Urinary bladder (tissue), 3 donors: ENCODE measurements at regions not wholly inside any gene's neighbourhood (a gene's known extent, or its start where the extent isn't known, plus 50 kb on each side); places are given as distances from the start of the nearest gene placed in this dataset.

Experiments used
- DNase-seq: peaks from one replicate; pipeline ENCODE4 v3.0.0-alpha.2; 2015; ENCODE audit errors: extremely low spot score
- H3K27ac ChIP-seq: one replicate; pipeline ENCODE4 v1.5.1; 2013; ENCODE audit warnings: low read depth, mild to moderate bottlenecking, moderate library complexity
- H3K36me3 ChIP-seq: one replicate; pipeline ENCODE4 v1.6.1; 2013; ENCODE audit warnings: mild to moderate bottlenecking, moderate library complexity; ENCODE audit not compliant: insufficient read depth
- H3K4me1 ChIP-seq: one replicate; pipeline ENCODE4 v1.6.1; 2013; ENCODE audit warnings: mild to moderate bottlenecking, moderate library complexity; ENCODE audit not compliant: insufficient read depth
- H3K4me3 ChIP-seq: one replicate; pipeline ENCODE4 v1.5.1; 2013; ENCODE audit warnings: low read depth, low read length
- WGBS: extraction: QIAGEN DNeasy Blood & Tissue Kit; methylation state at CpG from one replicate; pipeline ENCODE4 v1.1.7; 2013; 5-methylcytosine and 5-hydroxymethylcytosine counted together
- donor health status: healthy with polysubstance abuse.
- donor health status: healthy.

DNA sequence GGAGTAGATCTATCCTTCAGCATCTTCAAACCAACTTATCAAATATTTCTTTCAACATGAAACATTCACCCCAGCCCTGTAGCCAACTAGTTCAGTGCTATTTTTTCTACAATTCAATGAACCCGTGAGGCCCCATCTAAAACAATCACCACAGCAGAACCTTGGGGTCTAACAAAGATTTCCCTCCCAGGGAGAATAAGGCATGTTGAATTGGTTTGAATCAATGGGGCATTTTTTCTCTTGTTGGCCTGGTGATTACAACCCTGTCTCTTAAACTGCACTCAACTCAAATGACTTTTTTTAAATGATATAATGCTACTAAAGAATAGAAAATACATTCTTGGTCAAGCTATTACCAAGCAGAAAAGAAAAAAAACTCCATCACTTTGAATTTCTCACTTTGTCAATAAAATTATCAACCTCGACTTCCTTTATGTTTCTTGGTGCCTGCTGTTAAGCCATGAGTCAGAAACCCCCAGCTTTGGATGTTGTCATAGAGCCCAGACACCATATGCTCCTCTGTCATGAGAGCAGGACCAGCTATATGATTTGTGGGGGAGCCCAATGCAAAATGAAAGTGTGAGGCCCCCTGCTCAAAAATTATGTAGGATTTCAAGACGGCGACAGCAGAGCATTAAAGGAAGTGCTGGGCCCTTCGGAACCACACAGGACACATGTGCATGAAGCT is 282.4 kb downstream of the MEIS1 start:
- WGBS = 68% methylated on average over 5 of the region's 5 CpGs
- Histone ChIP-seq H3K4me3 (no peak overlapping the region), H3K4me1 (no peaks in the 10 kb centered on the region), H3K36me3 (no peaks in the 10 kb centered on the region), H3K27ac (no peak overlapping the region)
- no peak for DNase-seq

GRCh38 chr2:66717973-66718372 is 283.0 kb downstream of the MEIS1 start:
- H3K4me3 ChIP-seq = no peak overlapping the region
- WGBS = 74% methylated on average over 4 of the region's 4 CpGs
- DNase-seq = no peak
- no peak overlapping the region for H3K27ac ChIP-seq
- H3K4me1 ChIP-seq = no peaks in the 10 kb centered on the region
- no peaks in the 10 kb centered on the region for H3K36me3 ChIP-seq

DNA sequence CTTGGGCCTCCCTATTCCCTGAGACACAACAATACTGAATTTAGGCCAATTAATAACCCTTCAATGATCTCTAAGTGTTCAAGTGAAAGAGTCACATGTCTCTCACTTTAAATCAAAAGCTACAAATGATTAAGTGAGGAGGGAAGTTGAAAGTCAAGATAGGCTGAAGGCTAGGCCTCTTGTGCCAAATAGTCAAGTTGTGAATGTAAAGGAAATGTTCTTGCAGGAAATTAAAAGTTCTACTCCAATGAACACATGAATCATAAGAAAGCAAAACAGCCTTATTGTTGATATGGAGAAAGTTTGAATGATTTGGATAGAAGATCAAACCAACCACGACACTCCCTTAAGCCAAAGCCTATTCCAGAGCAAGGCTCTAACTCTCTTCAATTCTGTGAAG is 286.9 kb downstream of the MEIS1 start:
- Histone ChIP-seq H3K4me1 (no peaks in the 10 kb centered on the region), H3K4me3 (no peak overlapping the region), H3K27ac (no peak overlapping the region), H3K36me3 (no peaks in the 10 kb centered on the region)
- no peak for DNase-seq
- 83% methylated on average over 1 of the region's 1 CpG for WGBS

DNA sequence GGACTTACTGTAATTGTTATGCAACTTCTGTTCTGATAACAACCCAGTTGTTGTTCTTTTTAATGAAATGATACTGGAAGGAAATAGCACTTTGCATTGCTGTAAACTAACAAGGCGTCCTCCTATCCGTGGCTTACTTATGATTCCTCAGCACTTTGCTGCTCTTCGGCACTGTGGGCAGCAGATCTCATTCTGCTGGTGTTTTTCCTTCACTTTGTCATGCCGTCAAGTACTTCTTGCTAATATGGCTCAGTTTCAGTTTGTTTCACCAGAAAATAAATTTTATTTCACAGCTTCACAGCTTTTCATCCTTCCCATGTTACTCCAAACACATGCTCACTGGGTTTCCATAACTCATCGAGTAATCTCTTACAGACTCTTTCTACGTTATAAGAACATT is 289.3 kb downstream of the MEIS1 start:
- H3K27ac ChIP-seq = no peak overlapping the region
- no peak for DNase-seq
- no peak overlapping the region for H3K4me3 ChIP-seq
- no peaks in the 10 kb centered on the region for H3K36me3 ChIP-seq
- 70% methylated on average over 6 of the region's 6 CpGs for WGBS
- H3K4me1 ChIP-seq = no peaks in the 10 kb centered on the region

DNA sequence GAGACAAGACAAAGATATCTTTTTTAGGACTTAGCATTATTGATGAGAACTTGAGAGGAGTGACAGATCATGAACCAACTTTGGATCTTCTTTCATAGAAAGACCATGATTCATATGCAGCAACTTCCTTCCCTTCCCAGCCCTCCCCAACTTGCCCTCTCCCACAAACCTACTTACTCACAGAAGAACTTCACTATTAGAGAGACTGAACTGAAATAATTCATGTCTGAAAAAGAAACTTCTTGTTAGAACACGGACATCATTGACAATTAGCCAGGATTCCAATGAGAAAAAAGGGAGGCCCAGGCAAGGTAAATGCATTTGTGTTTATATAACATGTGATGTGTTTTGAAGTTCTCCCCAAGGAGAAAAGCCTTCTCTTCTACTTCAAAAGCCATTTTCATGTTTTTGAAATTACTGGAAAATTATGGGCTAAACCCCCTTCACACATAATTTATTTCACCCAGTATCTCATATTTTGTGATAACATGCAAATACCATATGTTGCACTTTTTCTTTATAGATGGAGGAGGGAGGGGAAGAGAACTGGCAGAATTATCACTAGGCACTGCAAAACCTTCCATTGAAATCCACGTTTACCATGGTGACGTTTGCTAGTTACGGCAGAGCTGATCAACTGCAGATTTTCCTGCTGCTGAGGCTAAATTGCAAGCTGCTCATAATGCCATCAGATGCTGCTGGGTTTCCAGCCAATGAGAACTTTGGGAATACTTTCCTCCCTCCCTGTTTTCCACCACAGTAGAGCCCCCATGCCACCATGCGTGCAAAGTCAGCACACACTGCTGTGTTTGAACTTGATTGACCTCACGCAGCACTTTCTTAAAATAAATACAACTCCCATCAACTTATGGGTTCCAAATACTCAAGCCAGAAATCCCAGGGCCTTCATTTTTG is 294.7 kb downstream of the MEIS1 start:
- H3K27ac ChIP-seq = no peak overlapping the region
- DNase-seq = no peak
- H3K4me3 ChIP-seq = no peak overlapping the region
- no peaks in the 10 kb centered on the region for H3K36me3 ChIP-seq
- no peaks in the 10 kb centered on the region for H3K4me1 ChIP-seq
- 74% methylated on average over 6 of the region's 6 CpGs for whole genome bisulfite sequencing

- Histone ChIP-seq H3K36me3 (no peaks in the 10 kb centered on the region), H3K27ac (no peak overlapping the region), H3K4me3 (no peak overlapping the region), H3K4me1 (no peaks in the 10 kb centered on the region)
- no peak for DNase-seq
- 92% methylated on average over 6 of the region's 6 CpGs for WGBS
Observed at GRCh38 chr2:66730441-66730840, 295.5 kb downstream of the MEIS1 start.

GRCh38 chr2:66733364-66733999 is 298.6 kb downstream of the MEIS1 start:
- Histone ChIP-seq H3K4me1 (no peaks in the 10 kb centered on the region), H3K4me3 (no peak overlapping the region), H3K27ac (no peak overlapping the region), H3K36me3 (no peaks in the 10 kb centered on the region)
- no peak for DNase-seq
- WGBS = 30% methylated on average over 8 of the region's 8 CpGs

DNA sequence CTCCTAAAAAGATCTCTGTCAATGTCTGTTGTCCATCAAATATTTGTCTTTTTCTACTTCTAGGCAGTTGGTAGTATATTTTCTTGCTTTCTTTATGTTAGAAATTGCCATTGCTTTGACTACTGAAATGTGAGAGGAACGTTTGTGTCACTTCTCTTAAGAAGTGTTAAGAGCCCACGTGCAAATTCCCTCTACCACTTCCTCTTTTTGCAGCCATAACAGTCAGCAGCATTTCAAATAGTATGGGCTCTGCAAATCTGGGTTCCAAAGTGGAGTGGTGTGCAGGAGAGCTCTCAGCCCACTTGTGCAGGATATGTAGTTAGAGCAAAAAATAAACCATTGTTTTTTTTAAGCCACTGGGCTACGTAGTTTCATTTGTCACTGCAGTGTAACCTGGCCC is 314.0 kb downstream of the MEIS1 start:
- 72% methylated on average over 3 of the region's 3 CpGs for WGBS
- Histone ChIP-seq H3K27ac (no peak overlapping the region), H3K4me1 (no peaks in the 10 kb centered on the region)

GRCh38 chr2:66749566-66749965 is 314.6 kb downstream of the MEIS1 start:
- DNase-seq = no peak
- no peak overlapping the region for H3K4me3 ChIP-seq
- no peaks in the 10 kb centered on the region for H3K36me3 ChIP-seq
- H3K27ac ChIP-seq = no peak overlapping the region
- WGBS = 33% methylated on average over 1 of the region's 1 CpG
- no peaks in the 10 kb centered on the region for H3K4me1 ChIP-seq

More for the DNA sequence above, 314.0 kb downstream of the MEIS1 start:
- no peak for DNase-seq
- Histone ChIP-seq H3K36me3 (no peaks in the 10 kb centered on the region), H3K4me3 (no peak overlapping the region)

DNA sequence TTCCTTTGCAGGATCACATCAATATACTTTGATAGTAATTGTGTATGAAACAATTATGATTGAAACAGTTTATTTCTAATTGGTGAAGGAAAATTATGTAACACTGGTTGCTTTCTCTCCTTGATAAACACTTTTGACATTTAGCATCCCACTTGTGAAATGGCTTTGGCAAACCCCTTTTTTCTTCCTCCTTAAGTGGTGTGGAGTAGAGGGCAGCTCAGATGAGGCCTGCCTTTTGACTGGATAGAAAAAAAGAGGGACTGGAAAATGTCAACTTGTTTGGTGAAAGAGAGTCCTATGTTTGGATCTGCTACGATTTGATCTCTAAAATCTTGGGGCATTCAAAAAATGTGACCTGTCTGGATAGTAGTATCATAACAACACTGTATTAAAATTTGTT is 318.3 kb downstream of the MEIS1 start:
- 25% methylated on average over 1 of the region's 1 CpG for WGBS
- no peak for DNase-seq
- Histone ChIP-seq H3K36me3 (no peaks in the 10 kb centered on the region), H3K4me1 (no peaks in the 10 kb centered on the region), H3K4me3 (no peak overlapping the region), H3K27ac (no peak overlapping the region)

GRCh38 chr2:66753660-66754059 is 318.7 kb downstream of the MEIS1 start:
- no peak for DNase-seq
- Histone ChIP-seq H3K4me3 (no peak overlapping the region), H3K4me1 (no peaks in the 10 kb centered on the region), H3K36me3 (no peaks in the 10 kb centered on the region), H3K27ac (no peak overlapping the region)
- 40% methylated on average over 3 of the region's 3 CpGs for WGBS

GRCh38 chr2:66755974-66756373 is 321.0 kb downstream of the MEIS1 start:
- H3K27ac ChIP-seq = no peak overlapping the region
- H3K36me3 ChIP-seq = no peaks in the 10 kb centered on the region
- WGBS = 63% methylated on average over 1 of the region's 1 CpG

DNA sequence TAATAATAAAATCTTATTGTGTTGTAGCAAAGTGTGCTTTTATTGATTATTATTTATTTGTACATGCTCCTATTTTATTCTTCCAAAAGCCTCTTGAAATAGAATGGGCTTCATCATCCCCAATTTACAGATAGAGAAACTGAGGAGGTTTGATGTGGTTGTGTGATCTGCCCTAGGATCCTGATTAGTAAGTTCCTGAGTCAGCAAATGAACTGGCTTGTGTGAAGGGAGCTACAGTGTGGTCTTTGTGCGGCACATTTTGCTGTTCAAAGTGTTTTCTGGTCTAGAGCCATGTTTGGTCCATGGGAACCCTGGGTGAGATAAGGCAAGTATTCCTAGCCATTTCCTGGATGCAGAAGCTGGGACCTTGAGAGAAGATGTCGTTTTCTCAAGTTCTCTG is 326.9 kb downstream of the MEIS1 start:
- H3K27ac ChIP-seq = no peak overlapping the region
- H3K4me3 ChIP-seq = no peak overlapping the region
- DNase-seq = no peak
- WGBS = 91% methylated on average over 2 of the region's 2 CpGs
- H3K4me1 ChIP-seq = no peaks in the 10 kb centered on the region
- H3K36me3 ChIP-seq = no peaks in the 10 kb centered on the region

More at GRCh38 chr2:66755974-66756373, 321.0 kb downstream of the MEIS1 start:
- DNase-seq = no peak
- no peaks in the 10 kb centered on the region for H3K4me1 ChIP-seq
- H3K4me3 ChIP-seq = no peak overlapping the region

DNA sequence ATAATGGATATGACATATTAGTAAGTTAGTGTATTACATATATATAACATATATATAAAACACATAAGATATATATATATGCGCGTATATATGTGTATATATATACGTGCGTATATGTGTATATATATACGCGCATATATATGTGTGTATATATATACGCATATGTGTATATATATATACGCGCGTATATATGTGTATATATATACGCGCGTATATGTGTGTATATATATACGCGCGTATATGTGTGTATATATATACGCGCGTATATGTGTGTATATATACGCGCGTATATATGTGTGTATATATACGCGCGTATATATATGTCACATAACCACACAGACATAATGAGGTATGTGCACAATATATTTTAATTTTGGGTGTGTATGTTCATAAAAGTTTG is 327.8 kb downstream of the MEIS1 start:
- Histone ChIP-seq H3K27ac (no peak overlapping the region), H3K4me3 (no peak overlapping the region), H3K4me1 (no peaks in the 10 kb centered on the region), H3K36me3 (no peaks in the 10 kb centered on the region)
- no peak for DNase-seq
- 78% methylated on average over 25 of the region's 25 CpGs for WGBS
